HG03439 (cell line): ENCODE measurements at regions not wholly inside any gene's neighbourhood (a gene's known extent, or its start where the extent isn't known, plus 50 kb on each side); places are given as distances from the start of the nearest gene placed in this dataset.

Experiments
- ATAC-seq: cut with Tn5 transposase; IDR thresholded peaks from one replicate; pipeline ENCODE4 v1.9.1; 2021; ENCODE audit warnings: mild to moderate bottlenecking, moderate library complexity; ENCODE audit not compliant: unreplicated experiment

DNA sequence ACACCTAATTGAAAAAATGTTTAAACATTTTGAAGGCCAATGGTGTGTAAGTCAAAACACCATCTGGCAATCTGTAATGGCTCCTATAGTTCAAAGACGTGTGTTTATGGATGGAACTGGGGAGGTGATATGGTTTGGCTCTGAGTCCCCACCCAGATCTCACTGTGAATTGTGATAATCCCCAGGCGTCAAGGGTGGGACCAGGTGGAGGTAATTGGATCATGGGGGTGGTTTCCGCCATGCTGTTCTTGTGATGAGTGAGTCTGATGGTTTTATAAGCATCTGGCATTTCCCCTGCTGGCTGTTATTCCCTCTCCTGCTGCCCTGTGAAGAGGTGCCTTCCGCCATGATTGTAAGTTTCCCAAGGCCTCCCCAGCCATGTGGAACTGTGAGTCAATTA lies 52.2 kb downstream of the ADRA2C start:
- no peak for ATAC-seq

DNA sequence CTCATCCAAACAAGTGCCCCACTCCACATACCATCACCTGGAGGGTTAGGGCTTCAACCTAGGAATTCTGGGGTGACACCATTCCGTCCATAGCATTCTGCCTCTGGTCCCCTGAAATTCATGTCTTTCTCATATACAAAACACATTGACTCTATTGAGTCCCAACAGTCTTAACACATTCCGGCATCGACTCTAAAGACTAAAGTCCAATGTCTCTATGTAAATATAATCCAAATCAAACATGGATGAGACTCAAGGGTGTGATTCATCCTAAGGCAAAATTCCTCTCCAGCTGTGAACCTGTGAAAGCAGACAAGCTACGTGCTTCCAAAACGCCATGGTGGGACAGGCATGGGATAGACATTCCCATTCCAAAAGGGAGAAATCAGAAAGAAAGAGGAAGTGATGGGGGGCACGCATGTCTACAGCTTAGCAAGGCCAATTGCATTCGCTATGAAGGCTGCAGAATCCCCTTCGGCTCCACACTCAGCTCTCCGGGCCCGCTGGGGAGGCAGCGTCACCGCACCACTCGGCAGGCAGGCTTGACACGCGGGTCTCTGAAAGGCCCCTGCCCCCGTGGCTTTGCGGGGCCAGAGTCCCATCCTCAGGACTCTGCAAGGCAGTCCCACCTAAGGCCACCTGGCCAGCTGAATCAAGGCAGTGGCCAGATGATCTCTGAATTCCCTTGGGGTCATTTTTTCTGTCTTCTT lies 53.2 kb downstream of the ADRA2C start:
- ATAC-seq: no peak

DNA sequence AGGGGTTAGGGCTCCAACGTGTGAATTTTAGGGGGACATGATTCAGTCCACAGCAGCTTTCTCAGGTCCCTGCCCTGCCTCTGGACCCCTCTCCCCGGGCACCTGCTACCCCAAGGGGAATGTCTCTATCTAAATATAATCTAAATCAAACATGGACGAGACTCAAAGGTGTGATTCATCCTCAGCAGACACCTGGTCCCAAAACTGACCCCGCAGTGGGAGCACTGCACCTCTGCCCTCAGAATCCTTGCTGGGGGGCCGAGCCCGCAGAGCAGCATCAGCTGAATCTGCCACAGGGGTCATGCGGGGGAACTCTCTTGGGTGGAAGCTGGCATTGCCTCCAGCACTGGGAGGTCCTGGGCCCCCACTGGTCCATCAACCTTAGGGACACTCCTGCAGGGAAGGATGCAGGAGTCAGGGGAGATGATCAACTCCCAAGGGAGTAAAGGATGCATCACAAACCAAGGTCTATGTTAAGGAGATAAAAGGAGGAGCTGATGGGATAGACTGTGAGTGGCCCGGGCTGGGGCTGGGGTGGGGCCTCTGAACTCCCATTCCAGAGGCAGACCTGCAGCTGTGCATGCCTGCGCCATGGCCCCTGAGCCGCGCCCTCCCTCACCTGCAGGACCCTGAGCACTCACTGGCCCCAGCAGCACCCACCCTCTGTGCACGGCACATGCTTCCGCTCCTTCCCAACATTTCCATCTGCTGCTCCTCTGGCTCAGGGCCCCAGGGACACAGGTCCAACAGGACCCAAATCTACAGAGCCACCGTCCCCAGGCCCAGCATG lies 54.0 kb downstream of the ADRA2C start:
- ATAC-seq: no peak

DNA sequence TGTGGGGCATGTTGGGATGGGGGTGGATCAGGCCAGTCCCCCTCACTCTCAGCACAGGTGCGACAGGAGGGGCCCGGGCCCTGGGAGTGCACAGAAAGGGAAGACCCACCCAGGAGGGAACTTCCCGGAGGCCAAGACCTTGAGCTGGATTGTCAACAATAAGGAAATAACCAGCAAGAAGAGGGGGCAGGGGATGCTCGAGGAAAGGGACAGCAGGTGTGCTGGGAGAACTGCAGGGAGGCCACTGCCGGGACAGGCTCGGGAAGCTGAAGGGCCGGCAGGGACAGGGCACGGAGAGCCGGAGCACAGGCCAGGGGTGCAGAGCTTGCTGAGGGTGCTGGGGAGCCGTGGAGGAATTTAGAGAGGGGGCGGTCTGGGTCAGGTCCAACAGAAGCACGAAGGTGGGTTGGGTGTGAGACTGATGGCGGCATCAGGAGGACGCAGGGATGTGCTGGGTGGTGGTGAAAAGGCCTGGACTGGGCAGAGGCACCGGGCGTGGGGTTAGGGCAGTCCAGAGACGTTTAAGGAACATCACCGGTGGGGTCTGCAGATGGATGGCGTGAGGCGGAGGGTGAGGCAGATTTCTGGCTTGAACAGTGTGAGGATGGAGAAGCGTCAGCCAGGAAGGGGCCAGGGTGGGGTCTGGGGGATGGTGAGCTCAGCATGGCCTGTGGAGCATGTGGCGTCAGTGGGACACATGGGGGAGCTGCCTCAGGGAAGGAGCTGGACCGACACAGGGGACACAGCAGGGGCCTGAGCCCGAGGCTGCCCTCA lies 54.8 kb downstream of the ADRA2C start:
- ATAC-seq: no peak

DNA sequence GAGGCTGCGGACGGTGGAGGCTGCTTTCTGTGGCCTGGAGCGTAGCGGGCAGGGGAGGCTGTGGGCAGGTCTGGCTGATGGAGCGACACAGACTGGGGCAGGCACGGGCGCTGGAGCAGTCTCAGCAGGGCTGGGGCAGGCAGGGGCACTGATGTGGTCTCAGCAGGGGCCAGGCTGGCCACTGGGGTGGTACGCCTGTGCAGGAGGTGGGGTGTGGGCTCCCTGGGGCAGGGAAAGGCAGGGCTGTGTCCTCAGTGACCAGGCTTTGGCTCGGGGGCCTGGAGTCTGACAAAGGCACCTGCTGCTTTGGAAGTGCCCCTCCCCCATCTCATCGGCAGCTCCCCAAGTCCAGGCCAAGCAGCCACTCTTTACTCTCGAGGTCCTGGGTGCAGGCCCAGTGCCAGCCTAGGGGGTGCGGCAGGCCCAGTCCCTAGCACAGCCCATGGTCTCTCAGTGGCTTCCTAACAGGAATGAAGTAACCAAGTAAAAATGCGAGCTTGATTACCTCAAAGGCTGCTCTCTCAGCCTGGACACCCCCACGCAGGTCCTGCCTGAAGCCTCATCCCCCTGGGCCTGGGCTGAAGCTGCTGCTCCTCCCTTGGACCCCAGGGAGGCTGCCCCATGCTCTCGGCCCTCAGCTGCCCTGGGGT lies 55.5 kb downstream of the ADRA2C start:
- no peak for ATAC-seq

DNA sequence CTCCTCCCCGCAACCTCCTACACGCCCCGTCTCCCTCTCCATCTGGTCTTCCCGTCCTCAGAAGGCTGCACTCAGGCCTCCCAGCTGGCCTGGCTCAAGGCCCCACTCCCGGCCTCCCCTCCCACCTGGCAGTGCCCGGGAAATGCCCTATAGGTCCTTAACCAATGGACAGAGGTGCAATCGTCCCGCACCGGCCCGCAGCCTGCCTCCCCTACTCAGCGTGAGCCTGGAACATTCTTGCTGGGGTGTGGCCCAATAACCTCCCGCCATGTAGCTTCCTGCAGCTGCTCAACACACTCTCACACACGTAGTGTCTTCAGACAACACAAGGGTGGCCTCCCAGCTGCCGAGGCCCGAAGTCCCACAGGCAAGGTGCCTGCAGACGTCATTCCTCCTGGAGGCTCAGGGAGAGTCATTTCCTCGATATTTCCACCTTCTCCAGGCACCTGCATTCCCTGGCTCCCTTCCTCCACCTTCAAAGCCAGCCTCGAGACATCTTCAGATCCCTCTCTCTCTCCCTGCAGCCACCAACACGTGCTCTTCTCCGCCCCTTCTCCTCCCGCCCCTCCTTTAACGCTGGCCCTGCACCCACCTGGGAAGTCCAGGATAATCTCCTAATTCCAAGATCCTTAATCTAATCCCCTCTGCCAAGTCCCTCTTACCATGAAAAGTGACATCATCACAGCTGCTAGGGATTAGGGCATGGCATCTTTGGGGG lies 56.2 kb downstream of the ADRA2C start:
- ATAC-seq: no peak

DNA sequence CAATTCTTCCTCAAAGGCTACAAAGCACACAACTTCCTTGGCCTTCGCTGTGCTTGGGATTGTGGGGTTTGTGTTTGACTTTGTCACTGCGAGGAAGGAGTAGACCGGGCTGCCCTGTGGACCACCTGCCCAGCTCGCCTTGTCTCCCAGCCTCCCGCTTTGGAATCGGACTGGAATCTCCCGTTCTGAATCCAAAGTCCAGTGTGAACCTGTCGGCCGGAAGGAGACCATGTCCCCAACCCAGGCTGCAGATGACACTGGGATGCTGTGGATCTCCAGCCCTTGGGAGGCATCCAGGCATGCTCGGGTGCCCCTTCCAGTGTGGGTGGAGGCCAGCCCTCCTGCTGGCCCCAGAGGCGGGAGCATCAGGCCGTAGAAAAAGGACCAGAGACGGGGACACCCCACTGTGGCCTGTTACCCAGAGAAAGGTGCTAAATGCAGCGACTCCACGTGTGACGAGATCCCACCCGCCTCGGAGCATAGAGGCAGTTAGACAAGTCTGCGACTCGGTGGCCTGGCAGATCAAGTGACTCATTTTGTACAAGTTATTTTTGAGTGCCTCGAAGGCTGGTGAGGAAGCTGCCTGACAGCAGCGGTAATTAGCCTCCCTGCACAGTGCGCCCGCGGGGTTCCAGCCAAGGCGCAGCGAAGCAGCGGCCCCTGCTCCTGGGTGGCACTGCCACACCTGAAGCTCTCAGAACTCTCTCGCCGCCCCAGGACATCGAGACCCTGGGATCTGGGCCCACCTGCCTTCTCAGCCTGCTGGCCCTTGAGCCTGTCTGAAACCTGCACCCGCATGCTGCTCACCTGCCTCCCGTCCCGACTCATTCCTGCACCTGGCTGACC lies 57.5 kb downstream of the ADRA2C start:
- ATAC-seq: no peak

DNA sequence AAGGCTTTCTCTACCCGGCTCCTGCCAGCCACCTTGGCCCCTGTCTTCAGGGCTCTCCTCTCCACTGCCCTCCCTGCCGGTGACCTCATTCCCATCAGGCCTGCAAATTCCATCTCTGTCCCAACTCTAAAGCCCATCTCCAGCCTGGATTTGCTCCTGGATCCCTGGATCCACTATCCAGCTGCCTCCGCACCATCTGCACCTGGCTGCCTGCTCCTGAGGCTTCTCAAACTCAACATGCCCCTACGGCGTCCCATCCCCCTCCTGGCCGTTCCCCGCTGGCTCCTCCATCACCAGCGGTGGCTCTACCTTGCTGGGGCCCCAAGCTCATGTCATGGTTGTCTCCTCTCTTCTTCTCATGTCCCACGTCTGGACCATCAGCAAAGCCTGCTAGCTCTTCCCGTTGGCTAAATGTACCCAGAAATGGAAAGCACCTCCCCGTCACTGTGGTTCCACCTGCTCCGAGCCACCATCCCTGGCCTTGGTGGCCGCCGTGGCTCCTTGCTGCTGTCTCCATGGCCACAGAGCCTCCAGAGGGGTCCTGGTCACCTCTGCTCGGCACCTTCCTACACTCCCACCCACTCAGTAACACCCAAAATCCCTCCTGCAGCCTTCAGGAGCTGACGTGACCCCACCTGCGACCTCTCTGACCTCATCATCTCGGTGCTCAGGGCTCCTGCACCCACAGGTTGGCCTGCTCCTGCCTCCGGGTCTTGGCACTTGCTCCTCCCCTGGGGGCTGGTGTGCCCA lies 58.5 kb downstream of the ADRA2C start:
- no peak for ATAC-seq

DNA sequence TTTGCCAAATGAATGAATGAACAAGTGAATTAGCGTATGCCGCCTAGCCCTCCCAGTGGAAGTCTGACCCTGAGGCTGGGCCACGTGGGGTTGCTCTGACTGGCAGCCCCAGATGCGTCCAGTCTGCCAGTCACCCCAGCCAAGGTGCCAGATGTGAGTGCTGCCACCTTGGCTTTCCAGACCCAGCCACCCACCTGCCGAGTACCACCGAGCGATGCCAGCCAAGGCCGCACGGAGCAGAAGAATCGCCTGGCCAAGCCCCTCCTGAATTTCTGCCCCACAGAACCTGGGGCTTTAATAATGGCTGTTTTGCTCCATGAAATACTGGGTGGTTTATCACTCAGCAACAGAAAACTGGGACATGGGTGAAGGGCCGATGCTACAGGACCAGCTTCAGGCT lies 59.3 kb downstream of the ADRA2C start:
- no peak for ATAC-seq

DNA sequence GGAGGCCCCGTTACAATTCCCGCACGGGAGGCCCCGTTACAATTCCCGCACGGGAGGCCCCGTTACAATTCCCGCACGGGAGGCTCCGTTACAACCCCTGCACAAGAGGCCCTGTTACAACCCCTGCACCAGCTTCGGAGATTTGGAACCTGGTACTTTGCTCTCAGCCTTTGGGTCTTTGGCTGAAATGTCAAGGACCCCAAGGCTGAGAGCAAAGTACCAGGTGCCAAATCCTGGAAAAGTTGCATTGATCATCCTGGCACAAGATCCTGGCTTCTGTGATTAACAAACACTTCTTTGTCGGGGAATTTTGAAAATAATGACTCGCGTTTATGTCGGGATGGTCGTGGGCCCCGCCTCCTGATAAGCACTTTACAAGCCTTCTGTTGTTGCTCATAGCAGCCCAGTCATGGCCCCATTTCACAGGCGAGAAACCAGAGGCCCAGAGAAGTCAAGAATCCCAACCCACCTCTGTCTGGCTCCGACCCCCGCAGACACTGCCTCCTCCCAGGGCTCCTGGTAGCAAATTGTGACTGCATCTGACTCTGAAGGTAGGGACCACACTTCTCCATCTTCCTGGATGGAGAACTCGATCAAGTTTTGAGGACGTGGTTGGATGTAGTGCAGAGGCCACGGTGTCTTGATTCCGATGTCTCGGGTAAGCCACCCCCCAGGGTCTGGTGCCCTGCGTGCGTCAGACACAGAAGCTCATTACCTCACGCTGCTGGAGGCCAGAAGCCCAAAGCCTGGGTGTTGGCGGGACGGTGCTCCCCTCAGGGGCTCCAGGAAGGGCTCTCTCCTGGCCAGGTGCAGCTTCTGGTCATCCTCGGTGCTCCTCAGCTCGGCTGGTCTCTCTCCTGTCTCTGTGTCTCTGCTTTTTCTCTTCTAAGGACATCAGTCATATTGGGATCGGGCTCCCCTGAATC lies 60.3 kb downstream of the ADRA2C start:
- no peak for ATAC-seq

DNA sequence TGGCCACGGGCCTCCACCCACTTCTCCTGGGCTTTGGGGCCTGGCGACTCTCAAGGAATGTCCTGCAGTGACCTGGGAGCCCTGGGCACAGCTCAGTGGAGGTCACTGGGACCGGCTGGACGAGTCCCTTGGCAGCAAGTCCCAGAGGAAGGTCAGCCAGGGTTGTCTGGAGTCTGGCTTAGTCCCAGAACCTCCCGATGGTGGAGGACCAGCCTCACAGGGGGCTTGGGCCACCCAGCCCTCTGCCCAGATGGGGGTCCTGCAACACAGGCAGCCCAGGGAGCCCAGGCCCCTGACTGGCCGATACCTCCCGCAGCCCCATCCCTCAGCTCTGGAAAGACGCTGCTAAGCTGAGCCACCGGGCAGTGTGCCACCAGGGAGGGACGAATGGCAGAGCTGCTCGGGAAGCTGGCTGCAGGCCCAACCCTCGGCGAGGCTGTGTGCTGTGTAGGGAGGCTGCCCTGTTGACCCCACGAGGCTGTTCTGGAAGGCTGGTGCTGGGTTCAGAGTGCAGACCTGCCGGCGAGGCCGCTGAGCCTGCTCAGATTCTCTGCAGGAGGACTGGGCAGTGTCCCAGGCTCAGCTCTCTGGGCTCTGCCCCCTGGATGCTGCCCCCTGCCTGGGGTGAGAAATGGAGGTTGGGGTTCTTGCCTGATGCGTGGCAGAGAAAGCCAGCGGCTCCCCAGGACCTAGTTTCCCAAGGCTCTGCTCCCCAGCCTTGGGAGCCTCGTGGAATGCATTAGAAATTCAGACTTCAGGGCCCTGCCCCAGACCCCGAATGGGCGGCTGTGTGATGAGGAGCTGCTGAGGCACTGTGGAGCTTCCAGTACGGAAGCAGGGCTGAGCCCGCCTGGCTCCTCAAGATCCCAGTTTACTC lies 61.7 kb downstream of the ADRA2C start:
- no peak for ATAC-seq

DNA sequence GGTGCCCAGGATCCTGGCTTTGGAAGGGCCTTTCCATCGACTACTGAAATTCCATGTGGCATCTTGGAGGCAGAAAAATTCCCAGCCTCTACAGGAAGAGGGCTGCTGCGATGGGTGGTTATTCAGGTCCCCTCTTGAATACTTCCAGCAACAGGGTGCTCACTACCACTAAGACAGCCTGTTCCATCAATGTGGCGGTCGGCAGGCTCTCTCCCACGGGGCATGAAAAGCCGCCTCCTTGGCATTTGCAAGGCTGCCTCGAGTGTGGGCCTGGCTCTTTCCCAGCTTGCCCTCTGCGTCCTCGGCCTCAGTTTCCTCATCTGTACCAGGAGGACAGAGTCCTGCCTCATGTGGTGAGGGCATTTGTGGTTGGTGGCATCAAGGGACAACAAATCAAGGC lies 62.4 kb downstream of the ADRA2C start:
- ATAC-seq: no peak

DNA sequence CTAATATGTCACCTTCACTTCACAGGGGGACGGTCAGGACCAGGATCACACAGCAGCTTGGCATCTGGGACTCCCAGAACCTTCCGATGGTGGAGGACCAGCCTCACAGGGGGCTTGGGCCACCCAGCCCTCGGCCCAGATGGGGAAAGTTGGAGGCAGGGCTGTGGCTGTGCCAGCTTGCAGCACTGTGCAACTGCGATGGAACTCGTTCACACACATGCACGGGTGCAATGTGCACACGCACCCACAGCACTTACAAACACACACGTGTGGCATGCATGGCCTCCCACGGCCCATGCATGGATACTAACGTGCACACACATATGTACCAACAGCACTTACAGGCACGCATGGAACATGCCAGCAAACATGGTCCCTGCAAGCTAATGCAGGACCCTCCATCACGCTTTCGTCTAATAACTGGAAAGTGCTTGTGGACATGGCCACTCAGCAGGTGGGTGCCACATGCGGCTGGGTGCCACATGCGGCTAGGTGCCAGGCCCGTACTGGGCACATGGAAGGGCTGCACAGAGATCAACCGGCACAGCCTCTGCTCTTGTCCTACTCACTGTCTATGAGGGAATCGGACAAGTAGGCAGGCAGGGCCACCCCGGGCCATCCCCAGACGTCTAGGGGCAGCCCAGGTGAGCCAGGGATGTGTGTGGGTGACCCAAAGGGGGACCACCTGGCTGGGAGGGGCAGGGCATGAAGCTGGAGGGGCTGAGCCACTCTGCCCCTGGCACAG lies 63.2 kb downstream of the ADRA2C start:
- no peak for ATAC-seq

DNA sequence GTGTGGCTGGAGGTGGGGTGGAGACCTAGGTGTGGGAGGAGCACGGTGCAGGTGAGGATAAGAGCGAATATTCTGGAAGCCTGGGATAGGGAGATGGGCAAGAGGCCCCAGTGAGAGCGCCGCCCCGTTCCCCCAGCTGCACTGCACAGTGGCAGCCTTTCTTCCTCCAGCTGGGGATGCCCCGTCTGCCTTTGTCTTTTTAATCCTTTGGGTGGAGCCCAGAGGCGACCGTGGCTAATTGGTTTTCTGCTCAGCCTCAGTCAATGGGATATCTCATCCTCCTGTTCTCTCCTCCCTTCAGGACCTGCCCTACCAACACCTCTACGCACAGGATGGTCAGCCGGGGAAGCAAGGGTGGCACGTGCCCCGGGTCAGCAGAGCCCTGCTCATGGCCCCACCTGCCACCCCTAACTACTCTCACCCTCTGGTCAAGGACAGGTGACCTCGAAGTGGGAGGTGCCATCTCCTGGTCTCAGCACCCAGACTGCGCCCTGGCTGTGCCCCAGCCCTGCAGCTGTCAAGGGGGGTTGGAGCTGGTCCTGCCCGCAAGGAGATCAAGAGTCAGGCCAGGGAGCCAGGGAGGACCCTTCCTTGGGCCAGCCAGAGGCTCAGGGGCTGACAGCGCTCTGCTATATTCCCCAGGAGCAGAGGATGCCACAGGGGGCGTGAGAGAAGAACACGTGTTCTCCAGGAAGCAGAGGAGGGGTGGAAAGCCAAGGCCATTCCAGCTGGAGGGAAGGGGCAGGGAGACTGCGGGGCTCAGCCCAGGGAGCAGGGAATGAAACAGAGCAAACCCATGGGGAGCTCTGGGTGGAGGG lies 64.0 kb downstream of the ADRA2C start:
- no peak for ATAC-seq

DNA sequence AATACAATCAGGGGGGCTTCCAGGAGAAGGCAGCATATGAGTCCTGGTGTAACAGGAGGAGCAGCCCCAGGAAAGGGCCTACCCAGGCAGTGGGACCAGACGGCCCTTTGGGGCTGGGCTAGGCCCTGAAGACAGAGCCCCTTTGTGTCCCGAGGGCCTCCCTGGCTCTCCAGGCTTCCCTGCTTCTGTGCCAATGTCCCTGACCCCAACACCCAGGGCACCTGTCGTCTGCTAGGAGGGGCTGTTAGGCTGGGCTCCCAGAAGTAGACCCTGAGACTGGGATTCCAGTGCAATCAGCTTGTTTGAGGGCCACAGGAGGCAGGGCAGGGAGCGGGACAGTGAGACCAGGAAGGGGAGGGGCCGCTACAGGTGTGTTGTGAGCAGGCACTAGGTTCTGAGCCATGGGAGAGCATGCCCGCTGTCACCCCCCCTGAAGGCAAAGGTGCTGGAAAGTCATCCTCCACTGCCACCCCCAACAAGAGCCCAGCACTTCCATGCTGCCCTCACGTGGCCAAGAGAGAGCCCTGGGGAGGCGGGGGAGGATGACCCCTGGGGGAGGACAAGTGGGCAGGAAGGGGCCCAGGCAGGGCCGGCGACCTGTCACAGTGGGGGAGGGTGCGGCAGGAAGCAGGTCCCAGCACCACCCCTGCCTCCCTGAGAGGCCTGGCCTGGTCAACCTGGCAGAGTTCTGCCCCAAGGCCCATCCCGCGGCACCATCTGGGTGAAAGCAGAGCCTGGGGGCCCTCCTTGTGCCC lies 64.8 kb downstream of the ADRA2C start:
- ATAC-seq: no peak
